HG03354 (cell line): ENCODE measurements at regions not wholly inside any gene's neighbourhood (a gene's known extent, or its start where the extent isn't known, plus 50 kb on each side); places are given as distances from the start of the nearest gene placed in this dataset.

Experiments
- ATAC-seq: cut with Tn5 transposase; IDR thresholded peaks from one replicate; pipeline ENCODE4 v1.9.1; 2021; ENCODE audit warnings: mild to moderate bottlenecking; ENCODE audit not compliant: unreplicated experiment, poor library complexity, severe bottlenecking

- no peak for ATAC-seq
These were observed 50.8 kb upstream of the INCENP start for GRCh38 chr11:62073061-62073460.

DNA sequence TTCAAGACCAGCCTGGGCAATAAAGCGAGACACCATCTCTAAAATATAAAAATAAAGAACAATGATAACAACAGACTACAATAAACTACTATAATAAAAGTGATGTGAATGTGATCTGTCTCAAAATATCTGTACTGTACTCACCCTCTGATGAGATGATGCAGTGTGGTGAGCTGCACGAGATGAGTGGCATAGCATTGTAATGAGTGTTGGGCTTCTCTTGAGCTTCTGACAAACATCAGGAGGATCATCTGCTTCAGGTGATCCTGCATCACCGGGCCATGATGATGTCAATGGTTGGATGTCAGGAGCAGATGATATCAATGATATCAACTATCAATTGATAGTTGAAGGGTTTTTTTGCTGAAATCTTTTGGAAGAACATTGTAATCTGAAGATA lies 52.4 kb upstream of the INCENP start:
- ATAC-seq = no peak

- no peak for ATAC-seq
These were observed 53.6 kb upstream of the INCENP start for GRCh38 chr11:62069986-62070919.

GRCh38 chr11:62069374-62069773 lies 54.4 kb upstream of the INCENP start:
- ATAC-seq = no peak

- no peak for ATAC-seq
These were observed 55.1 kb upstream of the INCENP start for GRCh38 chr11:62068730-62069129.

DNA sequence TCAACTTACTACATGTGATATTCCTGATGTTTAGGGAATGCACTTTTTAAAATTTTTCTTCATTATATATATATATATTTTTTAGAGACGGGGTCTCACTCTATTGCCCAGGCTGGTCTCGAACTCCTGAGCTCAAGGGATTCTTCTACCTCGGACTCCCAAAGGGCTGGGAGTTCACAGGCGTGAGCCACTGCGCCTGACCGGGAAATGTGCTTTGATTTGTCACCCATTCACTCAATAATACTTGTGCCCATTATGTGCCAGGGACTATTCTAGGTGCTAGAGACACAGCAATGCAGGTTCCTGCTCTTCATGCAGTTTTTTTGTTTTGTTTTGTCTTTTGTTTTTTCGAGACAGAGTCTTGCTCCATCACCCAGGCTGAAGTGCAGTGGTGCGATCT lies 56.1 kb upstream of the INCENP start:
- no peak for ATAC-seq

DNA sequence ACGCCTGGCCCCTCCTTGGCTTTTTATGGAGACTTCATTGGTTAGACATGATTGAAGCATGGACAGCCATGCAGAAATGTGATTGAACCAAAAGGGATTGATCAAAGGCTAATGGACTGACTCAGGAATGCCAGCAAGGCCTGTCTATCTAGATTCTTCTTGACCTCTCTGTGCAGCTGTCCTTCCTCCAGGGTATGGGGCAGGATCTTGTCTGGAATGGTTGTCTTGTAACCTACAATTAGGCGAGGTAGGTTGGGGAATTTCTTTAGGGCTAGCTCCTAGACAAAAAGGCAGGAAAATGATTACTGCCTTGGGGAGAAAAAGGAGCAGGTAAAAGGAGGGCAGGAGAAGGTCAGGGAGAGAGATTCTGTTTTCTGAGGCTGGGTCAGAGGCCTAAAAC lies 59.6 kb upstream of the INCENP start:
- ATAC-seq = no peak

GRCh38 chr11:62062223-62062861 lies 61.5 kb upstream of the INCENP start:
- ATAC-seq = no peak

DNA sequence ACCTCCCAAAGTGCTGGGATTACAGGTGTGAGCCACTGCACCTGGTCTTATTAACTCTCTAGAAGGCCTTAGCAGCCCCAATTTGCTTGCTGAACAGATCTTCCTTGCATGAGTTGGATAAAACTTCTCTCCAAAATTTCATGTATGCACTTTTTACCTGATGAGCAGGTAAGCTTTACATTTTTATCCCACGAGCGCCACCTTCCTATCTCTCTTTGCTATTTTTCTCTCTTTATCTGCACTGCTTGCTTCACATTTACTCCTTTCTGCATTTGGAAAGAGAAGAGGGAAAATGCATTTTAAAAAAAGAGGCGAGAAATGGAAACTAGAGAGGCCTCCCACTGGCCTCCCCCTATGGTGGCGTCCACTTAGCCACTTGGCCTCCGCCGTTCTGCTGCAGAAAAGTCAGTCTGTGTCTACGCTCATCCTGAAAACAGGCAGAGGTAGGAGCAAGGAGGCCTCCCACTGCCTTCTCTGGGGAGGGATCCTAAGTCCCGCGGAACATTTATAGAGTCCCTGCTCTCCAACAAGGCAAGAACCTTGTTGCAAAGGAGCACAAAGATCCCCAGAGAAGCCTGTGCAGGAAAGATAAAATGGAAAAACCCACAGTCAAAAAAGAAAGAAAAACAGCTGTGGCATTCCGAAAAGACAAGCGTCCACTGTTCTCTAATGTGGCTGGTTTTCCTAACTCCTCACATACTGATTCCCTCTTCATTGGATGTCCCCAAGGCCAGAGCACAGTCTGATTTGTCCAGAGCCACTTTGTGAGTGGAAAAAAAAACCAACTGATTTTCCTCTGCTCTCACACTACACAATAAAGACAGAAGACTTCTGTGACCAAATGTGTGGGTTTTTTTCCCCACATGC lies 62.2 kb upstream of the INCENP start:
- no peak for ATAC-seq

GRCh38 chr11:62057069-62057468 lies 66.7 kb upstream of the INCENP start:
- ATAC-seq = no peak

DNA sequence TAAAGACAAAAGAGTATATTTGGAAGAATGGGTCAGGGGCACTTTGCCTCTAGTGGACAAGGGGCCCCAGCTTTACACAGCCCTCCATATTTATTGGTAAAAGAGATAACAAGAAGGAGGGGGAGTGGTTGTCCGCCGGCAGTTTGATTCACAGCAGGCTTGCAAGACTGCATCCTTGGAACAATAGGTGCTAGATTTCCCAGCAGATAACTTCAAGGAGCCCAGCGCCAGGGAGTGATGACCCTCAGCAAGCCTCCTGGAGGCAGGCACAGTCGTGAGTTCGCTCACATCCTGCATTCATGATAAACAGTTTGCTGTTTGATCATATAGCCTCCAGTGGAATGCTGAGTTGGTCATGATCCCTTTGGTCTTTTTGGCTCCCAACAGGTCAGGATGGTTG lies 67.8 kb upstream of the INCENP start:
- no peak for ATAC-seq

GRCh38 chr11:62054484-62055121 lies 69.2 kb upstream of the INCENP start:
- no peak for ATAC-seq

GRCh38 chr11:62054081-62054480 lies 69.7 kb upstream of the INCENP start:
- ATAC-seq = no peak

- ATAC-seq = no peak
These were observed 73.1 kb upstream of the INCENP start for GRCh38 chr11:62050716-62051115.

DNA sequence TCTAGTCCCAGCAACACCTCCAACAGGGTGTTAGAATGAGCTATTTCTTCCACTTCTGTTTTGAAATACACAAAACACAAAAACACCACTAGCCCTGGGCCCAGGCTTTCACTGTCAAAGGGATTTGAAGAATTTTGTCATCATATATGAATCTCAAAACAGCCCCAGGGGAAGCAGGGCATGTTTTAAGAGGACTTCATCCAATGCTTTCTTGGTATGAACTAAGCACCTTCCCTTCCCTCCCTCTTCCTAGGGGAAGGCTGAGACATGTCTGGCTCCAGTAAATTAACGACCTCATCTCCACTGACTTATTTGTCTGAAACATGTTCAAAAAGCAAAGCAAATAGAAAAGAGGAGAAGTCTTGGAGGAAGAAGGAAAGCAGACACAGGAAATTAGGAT lies 75.7 kb upstream of the INCENP start:
- no peak for ATAC-seq

- no peak for ATAC-seq
These were observed 77.2 kb upstream of the INCENP start for GRCh38 chr11:62046568-62047100.

DNA sequence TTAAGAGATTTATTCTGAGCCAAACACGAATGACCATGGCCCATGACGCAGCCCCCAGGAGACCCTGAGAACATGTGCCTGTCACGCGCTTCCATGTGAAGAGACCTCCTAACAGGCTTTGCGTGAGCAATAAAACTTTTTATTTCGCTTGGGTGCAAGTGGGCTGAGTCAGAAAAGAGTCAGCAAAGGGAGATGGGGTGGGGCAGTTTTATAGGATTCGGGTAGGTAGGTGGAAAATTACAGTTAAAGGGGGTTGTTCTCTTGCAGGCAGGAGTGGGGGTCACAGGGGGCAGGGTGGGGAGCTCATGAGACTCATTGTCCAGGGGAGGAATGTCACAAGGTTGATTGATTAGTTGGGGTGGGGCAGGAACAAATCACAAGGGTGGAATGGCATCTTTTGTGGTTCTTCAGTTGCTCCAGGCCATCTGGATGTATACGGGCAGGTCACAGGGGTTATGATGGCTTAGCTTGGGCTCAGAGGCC lies 77.2 kb upstream of the FTH1 start:
- ATAC-seq = no peak

GRCh38 chr11:62035293-62035692 lies 67.9 kb upstream of the FTH1 start:
- no peak for ATAC-seq

DNA sequence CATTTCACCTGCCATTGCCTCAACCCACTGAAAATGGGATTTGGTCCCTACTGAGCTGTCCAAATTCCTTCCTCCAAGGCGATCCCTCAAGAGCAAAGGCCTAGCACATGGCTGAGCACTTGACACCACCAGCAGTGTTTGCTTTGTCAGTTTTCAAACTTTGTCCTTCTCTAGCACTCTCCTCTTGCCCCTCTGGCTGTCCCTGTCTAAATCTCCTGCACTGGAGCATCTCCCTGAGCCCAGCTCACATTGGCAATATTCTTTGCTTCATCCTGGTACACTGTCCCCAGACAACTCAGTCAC lies 66.6 kb upstream of the FTH1 start:
- no peak for ATAC-seq
